ENCODE measurements at regions not wholly inside any gene's neighbourhood (a gene's known extent, or its start where the extent isn't known, plus 50 kb on each side); places are given as distances from the start of the nearest gene placed in this dataset.

DNA sequence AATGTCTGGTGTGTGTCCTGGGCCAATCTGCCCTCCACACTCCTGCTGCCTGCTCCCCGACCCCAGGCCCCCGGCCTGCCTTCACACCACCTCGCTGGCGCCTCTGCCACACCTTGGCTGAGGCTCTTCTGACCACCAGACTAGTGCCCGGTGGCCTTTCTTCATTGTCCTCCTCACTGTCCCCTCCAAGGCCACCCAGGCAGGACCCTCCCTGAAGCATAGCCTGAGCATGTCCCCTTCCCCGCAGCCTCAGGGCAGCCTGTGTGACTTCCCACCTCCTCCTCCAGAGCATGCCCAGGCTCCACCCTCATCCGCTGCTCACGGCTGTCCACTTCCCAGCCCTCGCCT lies 154.6 kb downstream of the OLFM1 start:
- no peak for DNase-seq
- no peak for ATAC-seq (replicated peaks in 1 of 2)
- H3K4me3 Mint-ChIP-seq: no peak overlapping the region
- H3K27me3 Mint-ChIP-seq (ENCODE audit: low read depth): no peaks in the 10 kb centered on the region
- no peaks in the 10 kb centered on the region for H3K36me3 Mint-ChIP-seq (ENCODE audit: insufficient read depth in 2 of 2)
- no peak overlapping the region for H3K27ac Mint-ChIP-seq
- no peaks in the 10 kb centered on the region for H3K9me3 Mint-ChIP-seq
- no peaks in the 10 kb centered on the region for H3K4me1 Mint-ChIP-seq (ENCODE audit: low read depth)

GRCh38 chr9:135242406-135242805 lies 154.9 kb downstream of the OLFM1 start:
- Mint-ChIP-seq H3K27ac (no peak overlapping the region), H3K4me1 (ENCODE audit: low read depth) (no peaks in the 10 kb centered on the region), H3K4me3 (no peak overlapping the region), H3K9me3 (no peaks in the 10 kb centered on the region), H3K27me3 (ENCODE audit: low read depth) (no peaks in the 10 kb centered on the region), H3K36me3 (ENCODE audit: insufficient read depth in 2 of 2) (no peaks in the 10 kb centered on the region)
- ATAC-seq (replicated peaks in 1 of 2) (no peak), DNase-seq (no peak)

DNA sequence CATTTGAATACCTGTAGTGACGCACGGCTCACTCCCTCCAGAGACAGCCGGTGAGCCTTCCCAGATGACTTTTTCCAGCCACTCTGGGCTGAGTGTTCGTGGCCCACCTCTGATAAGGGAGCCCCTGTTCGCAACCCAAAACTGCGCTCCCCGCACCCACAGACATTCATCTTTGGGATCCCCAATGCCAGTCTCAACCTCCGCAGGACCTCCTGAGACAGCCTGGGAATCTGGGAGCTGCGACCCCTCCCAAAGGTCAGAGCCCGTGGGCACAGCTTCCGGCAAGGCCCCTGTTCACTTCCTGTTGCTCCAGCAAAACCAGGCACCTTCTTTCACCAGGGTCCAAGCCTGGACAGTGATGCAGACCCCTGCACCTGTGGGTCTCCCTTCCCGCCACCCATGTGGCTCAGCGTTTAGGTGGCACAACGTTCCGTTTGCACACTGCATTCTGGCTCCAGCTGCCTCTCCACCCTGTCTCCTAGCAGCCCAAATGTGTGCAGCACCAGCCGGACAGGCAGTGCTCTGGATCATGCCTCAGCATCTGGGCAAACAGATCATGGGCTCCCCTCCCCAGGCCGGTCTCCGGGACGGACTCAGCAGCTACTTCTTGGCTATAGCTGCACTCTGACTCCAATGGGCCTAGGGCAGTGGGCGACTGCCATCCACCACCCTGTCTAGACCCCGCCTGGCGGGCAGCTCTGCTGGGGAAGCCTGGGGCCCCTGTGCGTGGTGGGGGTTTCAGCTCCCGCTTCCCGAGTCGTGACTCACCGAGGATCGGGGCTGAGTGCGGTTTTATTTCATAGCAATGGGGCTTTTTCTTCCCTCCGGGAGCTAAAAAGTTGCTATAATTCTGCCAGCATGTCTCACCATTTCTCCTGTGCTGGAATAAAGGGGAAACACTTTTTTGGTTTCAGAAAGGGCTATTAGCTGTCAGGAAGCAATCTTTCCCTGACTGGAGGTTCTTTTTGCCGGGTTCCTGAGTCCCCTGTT lies 156.0 kb downstream of the OLFM1 start:
- DNase-seq: no peak
- Mint-ChIP-seq H3K4me3 (no peak overlapping the region), H3K36me3 (ENCODE audit: insufficient read depth in 2 of 2) (no peaks in the 10 kb centered on the region), H3K4me1 (ENCODE audit: low read depth) (no peaks in the 10 kb centered on the region), H3K27ac (no peak overlapping the region), H3K9me3 (no peaks in the 10 kb centered on the region), H3K27me3 (ENCODE audit: low read depth) (no peaks in the 10 kb centered on the region)
- no peak for ATAC-seq (replicated peaks in 1 of 2)

- H3K27ac Mint-ChIP-seq: no peak overlapping the region
- ATAC-seq (replicated peaks in 1 of 2) (no peak), DNase-seq (no peak)
- no peaks in the 10 kb centered on the region for H3K4me1 Mint-ChIP-seq (ENCODE audit: low read depth)
- no peaks in the 10 kb centered on the region for H3K9me3 Mint-ChIP-seq
- no peaks in the 10 kb centered on the region for H3K36me3 Mint-ChIP-seq (ENCODE audit: insufficient read depth in 2 of 2)
- H3K4me3 Mint-ChIP-seq: no peak overlapping the region
- no peaks in the 10 kb centered on the region for H3K27me3 Mint-ChIP-seq (ENCODE audit: low read depth)
These were observed 157.1 kb downstream of the OLFM1 start for GRCh38 chr9:135244271-135245221.

DNA sequence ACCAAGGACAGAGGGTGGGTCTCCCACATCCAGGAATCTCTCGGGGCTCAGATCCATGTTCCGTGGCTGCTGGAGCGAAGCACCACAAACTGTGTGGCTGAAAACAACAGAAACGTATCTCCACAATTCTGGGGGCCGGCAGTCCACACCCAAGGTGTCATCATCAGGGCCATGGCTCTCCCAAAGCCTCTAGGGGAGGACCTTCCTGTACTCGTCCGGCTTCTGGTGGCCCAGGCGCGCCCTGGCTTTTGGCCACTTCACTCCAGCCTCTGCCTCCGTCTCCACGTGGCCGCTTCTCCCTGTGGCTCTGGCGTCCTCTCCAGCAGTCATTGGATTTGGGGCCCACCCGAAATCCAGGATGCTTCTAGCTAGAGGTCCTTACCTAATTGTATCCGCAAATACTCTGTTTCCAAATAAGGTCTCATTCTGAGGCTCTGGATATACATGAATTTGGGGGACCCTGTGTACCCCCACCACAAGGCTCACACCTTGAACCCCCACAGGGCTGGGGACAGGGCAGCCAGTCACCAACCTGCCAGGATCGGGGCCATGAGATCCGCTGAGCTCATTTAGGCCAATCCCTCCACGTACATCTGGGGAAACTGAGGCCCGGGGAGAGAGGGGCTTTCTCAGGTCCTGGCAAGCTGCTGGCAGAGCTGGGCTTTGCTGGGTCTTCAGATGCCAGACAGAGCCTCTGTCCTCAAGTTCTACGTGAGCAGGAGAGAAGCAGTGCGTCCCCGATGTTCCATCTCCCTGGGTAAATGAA lies 158.2 kb downstream of the OLFM1 start:
- Mint-ChIP-seq H3K4me1 (ENCODE audit: low read depth) (no peaks in the 10 kb centered on the region), H3K9me3 (no peaks in the 10 kb centered on the region), H3K27ac (no peak overlapping the region), H3K4me3 (no peak overlapping the region), H3K36me3 (ENCODE audit: insufficient read depth in 2 of 2) (no peaks in the 10 kb centered on the region), H3K27me3 (ENCODE audit: low read depth) (no peaks in the 10 kb centered on the region)
- DNase-seq: no peak
- ATAC-seq (replicated peaks in 1 of 2): no peak

DNA sequence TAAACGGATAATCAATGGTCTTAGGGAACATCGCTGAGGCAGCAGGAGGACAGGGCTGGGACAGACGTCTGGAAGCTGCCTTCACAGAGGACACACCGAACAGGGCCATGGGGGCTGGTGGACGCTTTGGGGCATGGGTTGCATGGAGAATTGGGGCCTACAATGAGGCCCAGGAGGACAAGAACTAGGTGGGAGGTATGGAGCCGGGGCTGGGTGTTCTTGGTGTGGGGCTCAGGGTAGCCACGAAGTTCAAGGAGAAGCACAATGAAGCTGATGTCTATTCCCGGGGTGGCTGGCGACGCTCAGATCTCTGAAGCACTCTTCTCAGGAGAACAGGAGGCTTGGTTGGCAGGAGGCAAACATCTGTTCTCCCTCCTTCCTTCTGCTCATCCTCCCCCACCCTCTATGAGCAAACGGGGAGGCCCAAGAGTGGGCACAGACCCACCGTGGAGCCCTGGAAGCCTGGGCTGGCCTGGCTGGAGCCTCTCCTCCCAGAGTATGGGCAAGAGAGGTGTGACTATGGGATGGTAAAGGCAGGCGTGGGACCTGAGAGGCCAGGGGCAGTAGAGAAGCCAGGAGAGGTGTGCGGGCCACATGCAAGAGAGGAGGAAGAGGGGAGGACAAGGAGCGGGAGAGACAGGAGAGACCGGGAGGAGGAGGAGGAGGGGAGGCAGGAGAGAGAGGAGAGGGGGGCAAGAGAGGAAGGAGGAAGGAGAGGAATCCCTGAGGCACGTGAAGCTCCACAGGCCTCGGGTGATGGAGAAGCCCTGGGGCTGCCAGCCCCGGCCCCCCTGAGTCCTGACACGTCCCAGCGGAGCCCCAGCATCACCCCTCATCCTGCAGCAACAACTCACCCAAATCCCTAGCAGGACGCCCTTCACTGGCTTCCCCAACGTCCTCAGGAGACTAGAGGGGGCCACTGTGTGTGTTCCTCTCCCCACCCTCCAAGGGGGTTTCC lies 159.1 kb downstream of the OLFM1 start:
- Mint-ChIP-seq H3K27me3 (ENCODE audit: low read depth) (no peaks in the 10 kb centered on the region), H3K4me3 (no peak overlapping the region), H3K36me3 (ENCODE audit: insufficient read depth in 2 of 2) (no peaks in the 10 kb centered on the region), H3K4me1 (ENCODE audit: low read depth) (no peaks in the 10 kb centered on the region), H3K27ac (no peak overlapping the region), H3K9me3 (no peaks in the 10 kb centered on the region)
- DNase-seq: no peak
- no peak for ATAC-seq (replicated peaks in 1 of 2)

GRCh38 chr9:135247227-135247930 lies 159.9 kb downstream of the OLFM1 start:
- DNase-seq (no peak), ATAC-seq (replicated peaks in 1 of 2) (no peak)
- H3K4me1 Mint-ChIP-seq (ENCODE audit: low read depth): no peaks in the 10 kb centered on the region
- no peak overlapping the region for H3K27ac Mint-ChIP-seq
- H3K36me3 Mint-ChIP-seq (ENCODE audit: insufficient read depth in 2 of 2): no peaks in the 10 kb centered on the region
- no peaks in the 10 kb centered on the region for H3K27me3 Mint-ChIP-seq (ENCODE audit: low read depth)
- no peaks in the 10 kb centered on the region for H3K9me3 Mint-ChIP-seq
- H3K4me3 Mint-ChIP-seq: no peak overlapping the region

DNA sequence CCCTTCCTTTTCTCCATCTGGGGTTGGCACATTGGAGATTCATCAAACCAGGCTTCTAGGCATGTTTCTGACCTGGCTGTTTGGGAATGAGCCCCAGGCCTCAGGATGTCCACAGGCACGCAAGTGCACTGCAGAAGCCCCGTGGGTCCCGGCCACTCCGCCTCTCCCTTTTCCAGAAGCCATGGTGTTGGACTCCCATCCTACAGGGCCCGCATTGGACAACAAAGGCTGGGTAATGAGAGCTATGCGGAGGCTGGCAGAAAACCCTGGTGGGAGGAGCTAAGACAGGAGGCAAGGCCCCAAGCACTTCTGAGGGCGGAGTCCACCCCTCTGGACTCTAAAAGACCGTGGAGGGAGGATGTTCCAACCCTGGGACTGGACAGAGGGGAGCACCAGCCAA lies 160.6 kb downstream of the OLFM1 start:
- H3K27me3 Mint-ChIP-seq (ENCODE audit: low read depth): no peaks in the 10 kb centered on the region
- H3K9me3 Mint-ChIP-seq: no peaks in the 10 kb centered on the region
- no peak for ATAC-seq (replicated peaks in 1 of 2)
- no peak overlapping the region for H3K27ac Mint-ChIP-seq
- H3K36me3 Mint-ChIP-seq (ENCODE audit: insufficient read depth in 2 of 2): no peaks in the 10 kb centered on the region
- H3K4me3 Mint-ChIP-seq: no peak overlapping the region
- no peak for DNase-seq
- no peaks in the 10 kb centered on the region for H3K4me1 Mint-ChIP-seq (ENCODE audit: low read depth)

GRCh38 chr9:135248721-135249120 lies 161.3 kb downstream of the OLFM1 start:
- Mint-ChIP-seq H3K27me3 (ENCODE audit: low read depth) (no peaks in the 10 kb centered on the region), H3K4me3 (no peak overlapping the region), H3K36me3 (ENCODE audit: insufficient read depth in 2 of 2) (no peaks in the 10 kb centered on the region), H3K4me1 (ENCODE audit: low read depth) (no peaks in the 10 kb centered on the region), H3K27ac (no peak overlapping the region), H3K9me3 (no peaks in the 10 kb centered on the region)
- DNase-seq (no peak), ATAC-seq (replicated peaks in 1 of 2) (no peak)

DNA sequence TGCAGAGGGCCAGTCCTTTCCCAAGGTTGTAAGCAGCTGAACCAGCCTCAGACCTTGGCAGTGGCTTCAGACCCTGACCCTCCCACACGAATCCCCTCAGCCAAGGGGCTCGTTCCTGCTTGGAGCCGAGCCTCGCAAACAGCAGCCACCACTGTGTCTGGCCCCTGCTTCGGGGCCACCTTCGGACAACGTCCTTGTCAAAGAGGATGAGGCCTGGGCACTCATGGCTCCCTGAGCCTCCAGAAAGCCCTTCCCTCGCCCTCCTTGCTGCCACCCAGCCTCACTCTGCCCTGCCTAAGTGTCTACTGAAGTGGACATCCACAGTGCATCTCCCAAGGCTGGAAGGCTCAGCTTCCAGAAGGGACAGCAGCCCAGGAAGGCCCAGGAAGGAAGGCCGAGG lies 161.7 kb downstream of the OLFM1 start:
- Mint-ChIP-seq H3K27me3 (ENCODE audit: low read depth) (no peaks in the 10 kb centered on the region), H3K36me3 (ENCODE audit: insufficient read depth in 2 of 2) (no peaks in the 10 kb centered on the region), H3K27ac (no peak overlapping the region), H3K4me3 (no peak overlapping the region), H3K9me3 (no peaks in the 10 kb centered on the region), H3K4me1 (ENCODE audit: low read depth) (no peaks in the 10 kb centered on the region)
- no peak for ATAC-seq (replicated peaks in 1 of 2)
- DNase-seq: no peak

DNA sequence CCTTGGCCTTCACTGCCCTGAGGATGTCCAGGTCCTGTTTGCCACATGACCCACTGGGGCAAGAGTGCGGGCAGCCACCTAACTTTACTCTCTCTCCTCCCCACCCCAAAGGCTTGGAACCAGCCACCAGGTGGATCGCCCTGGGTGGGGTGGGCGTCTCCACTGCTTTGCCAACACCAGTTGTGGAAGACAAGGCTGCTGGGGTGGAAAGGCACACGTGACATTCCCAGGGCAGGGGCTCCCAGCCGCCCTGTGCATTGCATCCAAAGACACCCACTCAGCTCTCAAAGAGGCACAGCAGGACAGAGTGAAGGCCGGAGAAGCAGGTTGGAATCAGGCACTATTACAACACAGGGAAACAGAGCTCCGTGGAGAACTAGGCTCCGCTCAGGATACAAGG lies 162.2 kb downstream of the OLFM1 start:
- Mint-ChIP-seq H3K4me1 (ENCODE audit: low read depth) (no peaks in the 10 kb centered on the region), H3K36me3 (ENCODE audit: insufficient read depth in 2 of 2) (no peaks in the 10 kb centered on the region), H3K27ac (no peak overlapping the region), H3K9me3 (no peaks in the 10 kb centered on the region), H3K4me3 (no peak overlapping the region), H3K27me3 (ENCODE audit: low read depth) (no peaks in the 10 kb centered on the region)
- no peak for DNase-seq
- no peak for ATAC-seq (replicated peaks in 1 of 2)

Data from activated T-cell treated with anti-CD3 and anti-CD28 coated beads, Interleukin-2, amount 50 U/mL, for 72 hours (primary cell).